Osteoblast (primary cell): ENCODE measurements at regions not wholly inside any gene's neighbourhood (a gene's known extent, or its start where the extent isn't known, plus 50 kb on each side); places are given as distances from the start of the nearest gene placed in this dataset.
A peak's percentile ranks its signal among the peaks of the same experiment; 100 is the strongest.

Source experiments
- DNase-seq: peaks from one replicate; pipeline ENCODE4 v3.0.0; 2011; ENCODE audit warnings: low spot score, mixed read lengths; ENCODE audit not compliant: insufficient read length; ENCODE audit errors: missing footprints
- H2AFZ ChIP-seq: 2 replicates; pipeline ENCODE4 v1.6.0; 2011; ENCODE audit warnings: mild to moderate bottlenecking, low read length
- H3K27ac ChIP-seq: 2 replicates; pipeline ENCODE4 v1.5.1; 2011; ENCODE audit warnings: mild to moderate bottlenecking, low read depth, low read length, moderate library complexity
- H3K27me3 ChIP-seq: 2 replicates; pipeline ENCODE4 v1.6.0; 2012; ENCODE audit warnings: mild to moderate bottlenecking, control low read depth, inconsistent platforms, low read length, moderate library complexity; ENCODE audit not compliant: insufficient read depth
- H3K36me3 ChIP-seq: 2 replicates; pipeline ENCODE4 v1.5.1; 2011; ENCODE audit warnings: mild to moderate bottlenecking, low read length, control low read depth, moderate library complexity; ENCODE audit not compliant: insufficient read depth
- H3K4me1 ChIP-seq: 2 replicates; pipeline ENCODE4 v1.5.1; 2011; ENCODE audit warnings: mild to moderate bottlenecking, low read length, control low read depth, moderate library complexity; ENCODE audit not compliant: insufficient read depth
- H3K4me2 ChIP-seq: 2 replicates; pipeline ENCODE4 v1.6.0; 2011; ENCODE audit warnings: mild to moderate bottlenecking, low read length; ENCODE audit not compliant: insufficient read depth
- H3K4me3 ChIP-seq: fragments of 200-600 bp; sonication (generic); 3 replicates; pipeline ENCODE4 v1.5.1; 2012; ENCODE audit warnings: mild to moderate bottlenecking, low read length, inconsistent platforms; ENCODE audit not compliant: insufficient read depth
- H3K79me2 ChIP-seq: 2 replicates; pipeline ENCODE4 v1.6.0; 2012; ENCODE audit warnings: mild to moderate bottlenecking, low read length, control low read depth, inconsistent platforms; ENCODE audit not compliant: insufficient read depth
- H3K9me3 ChIP-seq: 2 replicates; pipeline ENCODE4 v1.5.1; 2011; ENCODE audit warnings: low read depth, low read length, control low read depth
- H4K20me1 ChIP-seq: 2 replicates; pipeline ENCODE4 v1.6.0; 2012; ENCODE audit warnings: mild to moderate bottlenecking, low read length, control low read depth; ENCODE audit not compliant: insufficient read depth
- TF ChIP-seq, protein P1 (sequence below): IDR thresholded peaks from 2 replicates; pipeline ENCODE4 v1.5.1; 2011; ENCODE audit warnings: mild to moderate bottlenecking, low read depth, low read length, moderate library complexity; ENCODE audit errors: extremely low read depth

DNA sequence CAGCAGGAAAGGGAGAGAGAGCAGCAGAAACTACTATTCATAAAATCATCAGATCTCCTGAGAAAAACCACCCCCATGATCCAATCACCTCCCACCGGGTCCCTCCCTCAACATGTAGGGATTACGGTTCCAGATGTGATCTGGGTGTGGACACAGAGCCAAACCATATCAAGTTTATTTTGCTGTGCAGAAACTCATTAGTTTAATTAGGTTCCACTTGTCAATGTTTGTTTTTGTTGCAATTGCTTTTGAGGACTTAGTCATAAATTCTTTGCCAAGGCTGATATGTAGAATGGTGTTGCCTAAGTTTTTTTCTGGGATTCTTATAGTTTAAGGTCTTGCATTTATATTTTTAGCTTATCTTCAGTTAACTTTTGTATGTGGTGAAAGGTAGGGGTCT lies 422.0 kb upstream of the HS3ST5 start:
- H3K79me2 ChIP-seq = no peaks in the 10 kb centered on the region
- H3K27me3 ChIP-seq = no peaks in the 10 kb centered on the region
- no peak overlapping the region for H3K4me2 ChIP-seq
- no peaks in the 10 kb centered on the region for H3K36me3 ChIP-seq
- TF ChIP-seq, protein P1, sequence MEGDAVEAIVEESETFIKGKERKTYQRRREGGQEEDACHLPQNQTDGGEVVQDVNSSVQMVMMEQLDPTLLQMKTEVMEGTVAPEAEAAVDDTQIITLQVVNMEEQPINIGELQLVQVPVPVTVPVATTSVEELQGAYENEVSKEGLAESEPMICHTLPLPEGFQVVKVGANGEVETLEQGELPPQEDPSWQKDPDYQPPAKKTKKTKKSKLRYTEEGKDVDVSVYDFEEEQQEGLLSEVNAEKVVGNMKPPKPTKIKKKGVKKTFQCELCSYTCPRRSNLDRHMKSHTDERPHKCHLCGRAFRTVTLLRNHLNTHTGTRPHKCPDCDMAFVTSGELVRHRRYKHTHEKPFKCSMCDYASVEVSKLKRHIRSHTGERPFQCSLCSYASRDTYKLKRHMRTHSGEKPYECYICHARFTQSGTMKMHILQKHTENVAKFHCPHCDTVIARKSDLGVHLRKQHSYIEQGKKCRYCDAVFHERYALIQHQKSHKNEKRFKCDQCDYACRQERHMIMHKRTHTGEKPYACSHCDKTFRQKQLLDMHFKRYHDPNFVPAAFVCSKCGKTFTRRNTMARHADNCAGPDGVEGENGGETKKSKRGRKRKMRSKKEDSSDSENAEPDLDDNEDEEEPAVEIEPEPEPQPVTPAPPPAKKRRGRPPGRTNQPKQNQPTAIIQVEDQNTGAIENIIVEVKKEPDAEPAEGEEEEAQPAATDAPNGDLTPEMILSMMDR = no peak
- H2AFZ ChIP-seq = no peak overlapping the region
- H3K9me3 ChIP-seq = no peaks in the 10 kb centered on the region
- DNase-seq = no peak
- H3K4me1 ChIP-seq = no peaks in the 10 kb centered on the region
- no peak overlapping the region for H3K27ac ChIP-seq
- H4K20me1 ChIP-seq = no peaks in the 10 kb centered on the region
- H3K4me3 ChIP-seq = no peak overlapping the region

DNA sequence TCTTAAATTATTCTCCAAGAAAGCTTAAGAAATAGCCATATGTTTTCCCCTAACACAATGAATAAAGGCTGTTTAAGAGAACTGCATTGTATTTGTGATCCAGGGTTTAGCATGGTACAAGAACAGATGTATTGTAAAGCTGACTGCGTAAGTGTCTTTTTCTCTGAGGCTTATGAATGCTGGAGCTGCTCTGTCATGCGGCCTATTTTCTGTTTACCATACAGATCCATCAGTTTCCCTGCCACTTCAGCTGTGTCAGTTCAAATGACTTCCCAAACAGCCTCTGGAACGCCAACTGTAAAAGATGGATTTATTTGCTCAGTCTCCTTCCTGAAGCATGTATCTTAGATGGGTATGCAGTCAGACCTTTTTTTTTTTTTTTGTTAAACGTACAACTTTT lies 419.3 kb upstream of the HS3ST5 start:
- H2AFZ ChIP-seq = no peak overlapping the region

DNA sequence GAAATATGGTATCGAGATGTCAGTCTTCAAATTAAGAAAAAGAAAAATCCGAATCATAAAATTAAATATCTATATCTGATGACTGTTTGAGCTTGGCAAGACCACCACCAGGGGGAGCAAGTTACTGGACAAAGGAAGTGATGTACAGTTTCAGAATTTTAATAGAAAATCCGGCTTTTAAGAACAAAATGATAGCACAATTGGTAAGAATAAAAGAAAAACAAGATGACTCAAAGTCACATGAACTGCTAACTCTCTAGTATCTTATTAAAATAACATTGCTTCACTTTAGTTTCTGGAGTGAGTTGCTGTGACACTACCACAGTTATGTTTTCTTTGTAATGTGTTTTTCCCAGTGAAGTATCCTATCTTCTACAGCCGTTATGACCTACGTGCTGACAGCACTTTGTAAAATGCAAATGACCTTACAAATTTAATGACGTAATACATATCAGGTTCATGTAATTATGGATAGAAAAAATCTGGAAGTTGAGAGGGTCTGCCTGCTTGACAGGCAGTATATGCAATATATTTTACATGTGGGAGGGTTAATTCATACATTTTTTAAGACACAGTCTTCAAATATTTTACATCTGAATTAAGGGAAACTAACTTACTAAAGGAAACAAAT lies 405.3 kb upstream of the HS3ST5 start:
- peak; percentile 22 for DNase-seq
- TF ChIP-seq, protein P1 = peak; percentile 67
- no peak overlapping the region for H2AFZ ChIP-seq

More for the DNA sequence above, 419.3 kb upstream of the HS3ST5 start:
- no peaks in the 10 kb centered on the region for H4K20me1 ChIP-seq
- H3K27me3 ChIP-seq = no peaks in the 10 kb centered on the region
- no peak overlapping the region for H3K27ac ChIP-seq
- H3K4me1 ChIP-seq = no peaks in the 10 kb centered on the region
- no peaks in the 10 kb centered on the region for H3K79me2 ChIP-seq
- DNase-seq = no peak
- H3K9me3 ChIP-seq = no peaks in the 10 kb centered on the region
- H3K4me3 ChIP-seq = no peak overlapping the region
- no peak overlapping the region for H3K4me2 ChIP-seq
- no peaks in the 10 kb centered on the region for H3K36me3 ChIP-seq
- TF ChIP-seq, protein P1 = no peak

DNA sequence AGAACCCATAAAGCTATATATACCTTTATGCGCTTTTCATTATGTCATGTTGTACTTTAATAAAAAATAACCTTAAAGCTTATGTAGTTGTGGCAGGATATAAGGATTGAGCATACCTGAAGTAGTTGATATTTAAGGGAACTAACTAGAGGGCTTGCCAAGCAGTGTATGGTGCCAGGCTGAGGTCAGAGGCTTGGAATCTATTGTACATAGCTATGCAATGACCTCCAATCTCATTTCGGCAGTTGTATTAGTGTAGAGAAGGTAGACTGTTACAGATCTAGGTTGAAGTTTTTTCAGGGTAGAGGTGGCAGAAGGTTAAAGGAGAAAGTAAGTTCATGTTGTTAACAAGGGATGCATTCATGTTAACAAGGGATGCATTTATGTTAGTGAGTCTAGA lies 397.7 kb upstream of the HS3ST5 start:
- H3K27me3 ChIP-seq = no peaks in the 10 kb centered on the region
- no peaks in the 10 kb centered on the region for H3K4me1 ChIP-seq
- no peaks in the 10 kb centered on the region for H3K9me3 ChIP-seq
- no peaks in the 10 kb centered on the region for H4K20me1 ChIP-seq
- H3K4me3 ChIP-seq = no peak overlapping the region
- H2AFZ ChIP-seq = no peak overlapping the region
- no peaks in the 10 kb centered on the region for H3K36me3 ChIP-seq
- no peak overlapping the region for H3K4me2 ChIP-seq
- DNase-seq = no peak
- TF ChIP-seq, protein P1 = no peak
- no peaks in the 10 kb centered on the region for H3K79me2 ChIP-seq
- no peak overlapping the region for H3K27ac ChIP-seq

More for the DNA sequence above, 405.3 kb upstream of the HS3ST5 start:
- no peaks in the 10 kb centered on the region for H4K20me1 ChIP-seq
- no peaks in the 10 kb centered on the region for H3K9me3 ChIP-seq
- no peaks in the 10 kb centered on the region for H3K36me3 ChIP-seq
- no peaks in the 10 kb centered on the region for H3K27me3 ChIP-seq
- H3K79me2 ChIP-seq = no peaks in the 10 kb centered on the region
- no peaks in the 10 kb centered on the region for H3K4me1 ChIP-seq
- H3K27ac ChIP-seq = no peak overlapping the region
- H3K4me2 ChIP-seq = no peak overlapping the region
- no peak overlapping the region for H3K4me3 ChIP-seq
